ENCODE measurements at regions not wholly inside any gene's neighbourhood (a gene's known extent, or its start where the extent isn't known, plus 50 kb on each side); places are given as distances from the start of the nearest gene placed in this dataset.

GRCh38 chr1:88104886-88105285 is 579.2 kb upstream of the PKN2 start:
- no peak for DNase-seq

- no peak for DNase-seq
These were observed 572.3 kb upstream of the PKN2 start for GRCh38 chr1:88111816-88112215.

GRCh38 chr1:88117597-88117996 is 566.5 kb upstream of the PKN2 start:
- DNase-seq = no peak

GRCh38 chr1:88118176-88118845 is 565.8 kb upstream of the PKN2 start:
- no peak for DNase-seq

GRCh38 chr1:88124614-88125013 is 559.5 kb upstream of the PKN2 start:
- DNase-seq = no peak

- no peak for DNase-seq
These were observed 557.6 kb upstream of the PKN2 start for GRCh38 chr1:88126467-88126866.

- no peak for DNase-seq
These were observed 550.1 kb upstream of the PKN2 start for GRCh38 chr1:88133991-88134390.

- no peak for DNase-seq
These were observed 548.8 kb upstream of the PKN2 start for GRCh38 chr1:88134983-88135921.

- DNase-seq = no peak
These were observed 544.4 kb upstream of the PKN2 start for GRCh38 chr1:88139633-88140032.

GRCh38 chr1:88140325-88140724 is 543.7 kb upstream of the PKN2 start:
- DNase-seq = no peak

GRCh38 chr1:88141499-88142074 is 542.5 kb upstream of the PKN2 start:
- DNase-seq = no peak

GRCh38 chr1:88145752-88146151 is 538.3 kb upstream of the PKN2 start:
- DNase-seq = no peak

GRCh38 chr1:88149686-88150085 is 534.4 kb upstream of the PKN2 start:
- DNase-seq = no peak

- no peak for DNase-seq
These were observed 533.7 kb upstream of the PKN2 start for GRCh38 chr1:88150330-88150729.

- DNase-seq = no peak
These were observed 520.9 kb upstream of the PKN2 start for GRCh38 chr1:88163187-88163586.

GRCh38 chr1:88168126-88168525 is 515.9 kb upstream of the PKN2 start:
- DNase-seq = no peak

- no peak for DNase-seq
These were observed 514.9 kb upstream of the PKN2 start for GRCh38 chr1:88169139-88169538.

GRCh38 chr1:88169939-88170338 is 514.1 kb upstream of the PKN2 start:
- no peak for DNase-seq

GRCh38 chr1:88175120-88175630 is 508.9 kb upstream of the PKN2 start:
- DNase-seq = no peak

- no peak for DNase-seq
These were observed 508.3 kb upstream of the PKN2 start for GRCh38 chr1:88175631-88176226.

GRCh38 chr1:88179943-88180342 is 504.1 kb upstream of the PKN2 start:
- DNase-seq = no peak

- peak; percentile 30 for DNase-seq
These were observed 503.5 kb upstream of the PKN2 start for GRCh38 chr1:88180449-88181108.

GRCh38 chr1:88186911-88187310 is 497.2 kb upstream of the PKN2 start:
- no peak for DNase-seq

Measured in NCI-H2227 treated with DMSO at 0.1 percent for 48 hours (cell line).